ENCODE measurements at regions not wholly inside any gene's neighbourhood (a gene's known extent, or its start where the extent isn't known, plus 50 kb on each side); places are given as distances from the start of the nearest gene placed in this dataset.

DNA sequence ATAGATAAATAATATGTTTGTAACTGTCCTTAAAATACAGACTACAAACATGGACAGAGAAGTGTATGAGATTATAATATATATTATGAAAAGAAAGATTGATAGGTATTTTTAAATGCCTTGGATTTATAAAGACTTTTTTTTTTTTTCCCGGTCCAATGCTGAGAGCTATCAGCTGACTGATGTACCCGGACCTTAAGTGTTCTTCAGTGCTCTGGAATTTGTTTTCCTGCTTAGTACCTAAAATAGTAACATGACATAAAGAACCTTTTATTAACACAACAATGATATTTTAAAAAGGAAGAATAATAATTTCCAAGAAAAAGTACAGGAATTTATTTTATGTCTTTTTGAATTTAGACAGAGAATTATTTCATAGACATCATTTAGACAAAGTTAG lies 795.5 kb upstream of the PCDH9 start:
- no peaks in the 10 kb centered on the region for H3K36me3 ChIP-seq (replicated peaks)
- no peak overlapping the region for H3K4me3 ChIP-seq
- H3K27me3 ChIP-seq (ENCODE audit: low read depth), result no peaks in the 10 kb centered on the region
- 0 out of 2 replicates have a peak, but pooled peaks cover 2% of the 10 kb centered on the region for H3K9me3 ChIP-seq
- DNase-seq (ENCODE audit: low spot score in 2 of 2), result no peak
- peaks cover 15% of the 10 kb centered on the region for H3K4me1 ChIP-seq
- in situ Hi-C loops (cut with MboI; ENCODE audit: low sequenced_read_pairs), result no loop called here

DNA sequence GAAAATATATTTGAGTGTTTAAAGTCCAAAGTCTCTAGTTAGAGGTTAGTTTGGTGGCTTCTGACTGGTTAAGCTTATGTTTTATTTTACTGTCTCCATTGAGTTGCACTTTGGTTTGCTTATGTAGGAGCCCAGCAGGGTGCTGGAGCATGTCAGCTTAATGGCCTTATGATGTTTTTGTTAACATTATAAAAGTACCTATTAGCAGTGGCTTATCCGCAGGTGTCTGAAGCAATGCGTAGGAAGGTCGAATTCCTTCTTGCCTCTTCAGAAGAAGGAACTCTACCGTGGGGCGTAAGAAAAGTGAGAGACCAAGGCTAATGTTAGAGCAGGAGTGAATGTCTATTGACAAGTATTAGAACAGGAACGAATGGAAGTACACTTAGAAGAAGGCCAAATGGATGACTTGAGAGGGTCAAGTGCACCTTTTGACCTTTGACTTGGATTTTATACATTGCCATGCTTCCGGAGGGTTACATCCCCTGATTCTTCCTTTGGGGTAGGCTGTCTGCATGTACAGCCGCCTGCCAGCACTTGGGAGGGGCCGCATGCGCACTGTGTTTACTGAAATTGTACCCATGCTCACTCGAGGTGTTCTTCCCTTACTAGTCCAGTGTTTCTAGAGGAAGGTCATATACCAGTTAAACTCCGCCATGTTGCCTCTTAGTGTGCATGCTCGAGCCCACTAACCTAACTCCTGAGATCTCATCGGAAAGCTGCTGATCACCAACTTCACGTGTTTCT lies 793.9 kb upstream of the PCDH9 start:
- Histone ChIP-seq H3K4me1 (peaks cover 15% of the 10 kb centered on the region), H3K27me3 (ENCODE audit: low read depth) (no peaks in the 10 kb centered on the region), H3K4me3 (no peak overlapping the region), H3K36me3 (replicated peaks) (no peaks in the 10 kb centered on the region), H3K9me3 (0 out of 2 replicates have a peak, but pooled peaks cover 2% of the 10 kb centered on the region)
- DNase-seq (ENCODE audit: low spot score in 2 of 2), result no peak
- in situ Hi-C loops (cut with MboI; ENCODE audit: low sequenced_read_pairs), result no loop called here

- Histone ChIP-seq H3K4me3 (no peak overlapping the region), H3K36me3 (replicated peaks) (no peaks in the 10 kb centered on the region), H3K27me3 (ENCODE audit: low read depth) (no peaks in the 10 kb centered on the region), H3K4me1 (peaks cover 15% of the 10 kb centered on the region), H3K9me3 (0 out of 2 replicates have a peak, but pooled peaks cover 2% of the 10 kb centered on the region)
- no peak for DNase-seq (ENCODE audit: low spot score in 2 of 2)
- in situ Hi-C loops (cut with MboI; ENCODE audit: low sequenced_read_pairs), result no loop called here
Measured at GRCh38 chr13:68019901-68020300, 789.8 kb upstream of the PCDH9 start.

- Histone ChIP-seq H3K9me3 (no peaks in the 10 kb centered on the region), H3K4me1 (no peaks in the 10 kb centered on the region; the same call in 1 of the 2 replicates), H3K36me3 (replicated peaks) (no peaks in the 10 kb centered on the region), H3K4me3 (no peak overlapping the region), H3K27me3 (ENCODE audit: low read depth) (no peaks in the 10 kb centered on the region)
- in situ Hi-C loops (cut with MboI; ENCODE audit: low sequenced_read_pairs), result no loop called here
- DNase-seq (ENCODE audit: low spot score in 2 of 2), result no peak
Measured at GRCh38 chr13:68009546-68009945, 779.4 kb upstream of the PCDH9 start.

DNA sequence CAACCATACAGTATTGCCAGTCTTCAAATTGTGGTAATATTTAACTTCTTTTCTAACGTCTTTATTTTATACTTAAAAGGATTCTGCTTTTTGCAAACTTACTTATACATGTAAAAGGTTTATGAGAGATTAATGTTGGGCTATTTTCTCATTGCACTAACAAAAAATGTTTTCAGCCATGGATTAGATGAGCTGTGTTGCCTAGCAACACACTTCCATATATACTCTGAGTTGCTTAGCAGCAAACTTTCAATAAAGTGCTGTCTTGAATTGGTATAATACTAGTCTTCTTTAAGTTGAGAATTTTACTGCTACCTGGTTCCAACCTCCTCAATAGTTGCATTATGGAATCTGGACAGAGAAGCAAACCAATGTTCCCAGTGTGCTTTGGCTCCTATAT lies 777.4 kb upstream of the PCDH9 start:
- Histone ChIP-seq H3K27me3 (ENCODE audit: low read depth) (no peaks in the 10 kb centered on the region), H3K4me3 (no peak overlapping the region), H3K4me1 (no peaks in the 10 kb centered on the region; the same call in 1 of the 2 replicates), H3K36me3 (replicated peaks) (no peaks in the 10 kb centered on the region), H3K9me3 (no peaks in the 10 kb centered on the region)
- in situ Hi-C loops (cut with MboI; ENCODE audit: low sequenced_read_pairs), result no loop called here
- DNase-seq (ENCODE audit: low spot score in 2 of 2), result peak in 1 of 2 experiments; percentile 10

GRCh38 chr13:67996101-67996500 lies 766.0 kb upstream of the PCDH9 start:
- Histone ChIP-seq H3K27me3 (ENCODE audit: low read depth) (no peaks in the 10 kb centered on the region), H3K36me3 (replicated peaks) (no peaks in the 10 kb centered on the region), H3K9me3 (no peaks in the 10 kb centered on the region), H3K4me1 (no peaks in the 10 kb centered on the region), H3K4me3 (no peak overlapping the region)
- DNase-seq (ENCODE audit: low spot score in 2 of 2), result no peak
- in situ Hi-C loops (cut with MboI; ENCODE audit: low sequenced_read_pairs), result no loop called here

GRCh38 chr13:67990868-67991267 lies 760.7 kb upstream of the PCDH9 start:
- no peaks in the 10 kb centered on the region for H3K4me1 ChIP-seq
- H3K4me3 ChIP-seq, result no peak overlapping the region
- H3K36me3 ChIP-seq (replicated peaks), result no peaks in the 10 kb centered on the region
- H3K27me3 ChIP-seq (ENCODE audit: low read depth), result no peaks in the 10 kb centered on the region
- no peak for DNase-seq (ENCODE audit: low spot score in 2 of 2)
- in situ Hi-C loops (cut with MboI; ENCODE audit: low sequenced_read_pairs), result no loop called here
- H3K9me3 ChIP-seq, result no peaks in the 10 kb centered on the region

DNA sequence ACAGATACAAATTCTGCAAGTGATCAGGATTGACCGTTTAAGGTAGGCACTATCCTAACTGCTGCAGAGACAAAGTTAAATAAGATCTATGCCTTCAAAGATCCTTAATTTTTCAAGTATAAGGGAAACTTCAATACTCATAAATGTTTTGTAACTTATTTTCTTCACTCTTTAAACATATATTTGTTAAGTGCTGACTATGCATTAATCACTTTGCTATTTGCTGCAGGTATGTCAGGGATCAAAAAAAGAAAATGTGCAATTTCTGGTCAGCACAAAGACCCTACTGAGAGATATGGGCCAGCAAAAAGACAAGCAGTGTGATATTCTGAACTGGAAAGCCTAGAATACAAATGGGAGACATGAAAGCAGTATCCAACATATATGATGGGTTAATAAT lies 756.1 kb upstream of the PCDH9 start:
- Histone ChIP-seq H3K9me3 (no peaks in the 10 kb centered on the region), H3K4me3 (no peak overlapping the region), H3K4me1 (no peaks in the 10 kb centered on the region), H3K36me3 (replicated peaks) (no peaks in the 10 kb centered on the region), H3K27me3 (ENCODE audit: low read depth) (no peaks in the 10 kb centered on the region)
- in situ Hi-C loops (cut with MboI; ENCODE audit: low sequenced_read_pairs), result no loop called here
- DNase-seq (ENCODE audit: low spot score in 2 of 2), result no peak

- Histone ChIP-seq H3K27me3 (ENCODE audit: low read depth) (no peaks in the 10 kb centered on the region), H3K36me3 (replicated peaks) (no peaks in the 10 kb centered on the region), H3K9me3 (no peaks in the 10 kb centered on the region), H3K4me3 (no peak overlapping the region), H3K4me1 (no peaks in the 10 kb centered on the region)
- in situ Hi-C loops (cut with MboI; ENCODE audit: low sequenced_read_pairs), result no loop called here
- no peak for DNase-seq (ENCODE audit: low spot score in 2 of 2)
Measured at GRCh38 chr13:67977066-67977465, 746.9 kb upstream of the PCDH9 start.

- Histone ChIP-seq H3K9me3 (no peaks in the 10 kb centered on the region), H3K4me1 (no peaks in the 10 kb centered on the region), H3K4me3 (no peak overlapping the region), H3K36me3 (replicated peaks) (no peaks in the 10 kb centered on the region), H3K27me3 (ENCODE audit: low read depth) (no peaks in the 10 kb centered on the region)
- DNase-seq (ENCODE audit: low spot score in 2 of 2), result no peak
- in situ Hi-C loops (cut with MboI; ENCODE audit: low sequenced_read_pairs), result no loop called here
Measured at GRCh38 chr13:67971291-67971690, 741.2 kb upstream of the PCDH9 start.

- in situ Hi-C loops (cut with MboI; ENCODE audit: low sequenced_read_pairs), result no loop called here
- DNase-seq (ENCODE audit: low spot score in 2 of 2), result no peak
- no peaks in the 10 kb centered on the region for H3K36me3 ChIP-seq (replicated peaks)
- no peaks in the 10 kb centered on the region for H3K4me1 ChIP-seq
- no peaks in the 10 kb centered on the region for H3K27me3 ChIP-seq (ENCODE audit: low read depth)
- H3K4me3 ChIP-seq, result no peak overlapping the region
- no peaks in the 10 kb centered on the region for H3K9me3 ChIP-seq
Measured at GRCh38 chr13:67967031-67967430, 736.9 kb upstream of the PCDH9 start.

DNA sequence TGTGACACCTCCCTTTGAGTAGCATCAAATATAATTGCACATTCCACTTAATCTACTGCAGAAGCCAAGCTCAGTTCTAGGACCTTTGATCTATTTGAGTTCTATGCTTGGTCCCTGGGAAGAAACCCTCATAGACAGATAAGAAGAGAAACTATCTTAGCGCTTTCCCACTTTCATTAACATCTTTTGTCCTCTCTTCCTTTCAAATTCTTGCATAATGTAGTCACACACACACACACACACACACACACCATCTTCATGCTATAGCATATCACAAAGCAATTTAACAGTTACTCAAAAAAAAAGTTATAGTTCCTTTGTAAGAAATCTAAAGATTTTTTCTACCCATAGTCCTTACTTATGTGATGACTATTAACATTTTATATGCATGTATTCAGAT lies 735.9 kb upstream of the PCDH9 start:
- Histone ChIP-seq H3K27me3 (ENCODE audit: low read depth) (no peaks in the 10 kb centered on the region), H3K4me3 (no peak overlapping the region), H3K4me1 (no peaks in the 10 kb centered on the region), H3K36me3 (replicated peaks) (no peaks in the 10 kb centered on the region), H3K9me3 (no peaks in the 10 kb centered on the region)
- DNase-seq (ENCODE audit: low spot score in 2 of 2), result no peak
- in situ Hi-C loops (cut with MboI; ENCODE audit: low sequenced_read_pairs), result no loop called here

GRCh38 chr13:67964986-67965385 lies 734.9 kb upstream of the PCDH9 start:
- Histone ChIP-seq H3K36me3 (replicated peaks) (no peaks in the 10 kb centered on the region), H3K9me3 (no peaks in the 10 kb centered on the region), H3K27me3 (ENCODE audit: low read depth) (no peaks in the 10 kb centered on the region), H3K4me3 (no peak overlapping the region), H3K4me1 (no peaks in the 10 kb centered on the region)
- in situ Hi-C loops (cut with MboI; ENCODE audit: low sequenced_read_pairs), result no loop called here
- no peak for DNase-seq (ENCODE audit: low spot score in 2 of 2)

DNA sequence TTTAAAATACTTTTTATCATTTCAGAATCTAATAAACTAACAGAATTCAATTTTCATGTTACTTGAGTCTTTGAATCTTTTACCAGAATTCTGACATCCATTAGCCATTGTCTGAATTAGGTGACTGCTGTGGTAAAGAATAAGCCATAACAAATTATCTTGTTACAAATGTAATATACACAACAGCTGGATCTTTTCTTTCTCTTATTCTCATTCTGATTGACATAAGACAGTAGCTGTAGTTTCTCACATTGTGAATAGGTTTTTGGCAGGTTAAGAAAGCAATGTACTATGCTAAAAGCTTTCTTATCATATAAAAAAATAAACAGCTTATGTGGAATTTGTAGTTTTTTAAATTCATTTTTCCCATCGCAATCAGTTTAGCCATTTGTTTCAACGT lies 734.0 kb upstream of the PCDH9 start:
- Histone ChIP-seq H3K27me3 (ENCODE audit: low read depth) (no peaks in the 10 kb centered on the region), H3K4me3 (no peak overlapping the region), H3K9me3 (no peaks in the 10 kb centered on the region), H3K36me3 (replicated peaks) (no peaks in the 10 kb centered on the region), H3K4me1 (no peaks in the 10 kb centered on the region)
- DNase-seq (ENCODE audit: low spot score in 2 of 2), result peak in 1 of 2 experiments; percentile 11
- in situ Hi-C loops (cut with MboI; ENCODE audit: low sequenced_read_pairs), result no loop called here

GRCh38 chr13:67961331-67961730 lies 731.2 kb upstream of the PCDH9 start:
- H3K9me3 ChIP-seq, result no peaks in the 10 kb centered on the region
- H3K4me3 ChIP-seq, result no peak overlapping the region
- DNase-seq (ENCODE audit: low spot score in 2 of 2), result no peak
- in situ Hi-C loops (cut with MboI; ENCODE audit: low sequenced_read_pairs), result no loop called here
- no peaks in the 10 kb centered on the region for H3K27me3 ChIP-seq (ENCODE audit: low read depth)
- no peaks in the 10 kb centered on the region for H3K4me1 ChIP-seq
- H3K36me3 ChIP-seq (replicated peaks), result no peaks in the 10 kb centered on the region

Measured in HAP-1 (cell line).